HG02870 (cell line): ENCODE measurements at regions not wholly inside any gene's neighbourhood (a gene's known extent, or its start where the extent isn't known, plus 50 kb on each side); places are given as distances from the start of the nearest gene placed in this dataset.

ENCODE experiments used
- ATAC-seq: cut with Tn5 transposase; IDR thresholded peaks from one replicate; pipeline ENCODE4 v1.9.1; 2021; ENCODE audit warnings: mild to moderate bottlenecking, moderate library complexity; ENCODE audit not compliant: unreplicated experiment

DNA sequence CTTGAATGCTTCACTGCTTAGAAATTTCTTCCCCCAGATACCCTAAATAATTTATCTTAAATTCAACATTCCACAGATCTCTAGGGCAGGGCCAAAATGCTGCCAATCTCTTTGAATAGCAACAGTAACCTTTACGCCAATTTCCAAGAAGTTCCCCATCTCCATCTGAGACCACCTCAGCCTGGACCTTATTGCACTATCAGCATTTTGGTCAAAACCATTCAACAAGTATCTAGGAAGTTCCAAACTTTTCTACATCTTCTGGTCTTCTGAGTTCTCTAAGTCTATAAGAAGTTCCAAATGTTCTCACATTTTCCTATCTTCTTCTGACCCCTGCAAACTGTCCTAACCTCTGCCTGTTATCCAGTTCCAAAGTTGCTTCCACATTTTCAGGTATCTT is 1306.9 kb upstream of the SORCS1 start:
- no peak for ATAC-seq

DNA sequence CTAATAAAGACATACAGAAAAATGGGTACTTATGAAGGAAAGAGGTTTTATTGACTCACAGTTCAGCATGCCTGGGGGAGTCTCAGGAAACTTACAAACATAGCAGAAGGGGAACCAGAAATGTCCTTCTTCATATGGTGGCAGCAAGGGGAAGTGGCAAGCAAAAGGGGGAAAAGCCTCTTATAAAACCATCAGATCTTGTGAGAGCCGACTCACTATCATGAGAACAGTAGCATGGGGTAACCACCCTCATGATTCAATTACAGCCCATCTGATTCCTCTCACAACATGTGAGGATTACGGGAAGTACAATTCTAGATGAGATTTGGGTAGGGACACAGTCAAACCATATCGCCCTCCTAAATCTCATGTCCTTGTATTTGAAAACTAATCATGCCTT is 1305.4 kb upstream of the SORCS1 start:
- ATAC-seq = no peak

DNA sequence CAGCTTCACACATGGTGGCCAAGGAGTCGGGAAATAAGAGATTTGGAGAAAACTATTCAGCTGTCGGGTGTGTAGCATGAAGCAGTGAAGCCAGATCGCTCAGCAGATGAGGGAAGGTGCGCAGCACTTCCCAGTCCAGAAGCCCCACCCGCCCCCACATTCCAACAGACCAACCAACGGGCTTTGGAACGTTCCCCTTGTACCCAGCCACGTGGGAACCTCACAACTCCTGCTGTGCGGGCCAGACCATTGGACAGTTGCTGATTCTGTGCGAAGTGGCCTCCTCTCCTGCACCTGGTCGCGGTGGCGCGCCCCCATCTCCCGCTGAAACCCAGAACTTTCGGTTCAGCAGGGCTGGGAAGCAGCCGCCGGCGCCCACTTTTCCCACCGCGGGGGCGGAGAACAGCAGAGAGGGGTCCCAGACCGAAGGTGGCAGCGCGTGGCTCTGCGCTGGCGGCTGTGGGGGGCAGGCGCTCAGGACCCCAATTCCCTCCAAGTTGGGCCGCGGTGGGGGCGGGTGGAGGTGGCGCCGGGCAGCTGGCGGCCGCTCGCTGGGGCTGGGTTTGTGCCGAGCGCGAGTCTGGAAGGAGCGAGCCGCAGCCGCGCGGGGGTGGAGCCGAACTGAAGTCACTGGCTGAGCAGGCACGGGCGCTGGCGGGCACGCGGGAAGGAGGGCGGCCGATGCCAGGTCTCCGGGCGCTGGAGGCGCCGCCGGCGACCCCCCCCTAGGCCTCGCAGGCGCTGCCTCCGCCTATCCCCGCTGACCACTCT is 1301.5 kb upstream of the SORCS1 start:
- no peak for ATAC-seq

DNA sequence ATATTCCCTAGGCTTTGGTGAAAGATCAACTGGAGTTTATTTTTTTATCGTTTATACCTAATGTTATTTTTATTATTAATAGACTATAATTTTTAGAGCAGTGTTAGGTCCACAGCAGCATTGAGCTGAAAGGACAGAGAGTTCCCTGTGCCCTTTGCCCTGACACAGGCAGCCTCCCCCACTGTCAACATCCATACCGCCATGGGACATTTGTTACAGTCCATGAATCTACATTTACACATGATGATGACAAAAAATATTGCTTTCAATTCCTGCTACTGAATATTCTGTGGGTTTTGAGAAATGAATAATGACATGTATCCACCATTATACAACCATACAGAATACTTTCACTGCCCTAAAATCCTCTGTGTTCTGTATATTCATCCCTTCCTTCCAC is 1297.5 kb upstream of the SORCS1 start:
- no peak for ATAC-seq

DNA sequence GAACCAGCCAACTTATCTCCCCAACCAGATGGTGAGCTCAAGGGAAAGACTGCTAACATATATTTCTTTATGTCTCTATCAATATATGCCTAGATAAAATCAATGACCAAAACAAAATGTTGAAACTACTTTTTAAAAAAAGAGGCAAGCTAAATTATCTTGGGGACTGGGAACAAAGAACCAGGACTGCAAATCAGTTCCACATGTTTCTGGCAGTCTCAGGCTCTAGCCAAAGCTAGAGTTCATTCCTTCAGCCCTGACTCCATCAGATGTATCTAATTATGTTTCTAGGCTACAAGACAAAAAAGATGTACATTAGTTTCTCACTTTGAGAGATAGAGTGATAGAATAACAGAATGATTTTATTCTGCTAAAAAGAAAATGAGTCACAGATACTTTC is 1290.3 kb upstream of the SORCS1 start:
- no peak for ATAC-seq

DNA sequence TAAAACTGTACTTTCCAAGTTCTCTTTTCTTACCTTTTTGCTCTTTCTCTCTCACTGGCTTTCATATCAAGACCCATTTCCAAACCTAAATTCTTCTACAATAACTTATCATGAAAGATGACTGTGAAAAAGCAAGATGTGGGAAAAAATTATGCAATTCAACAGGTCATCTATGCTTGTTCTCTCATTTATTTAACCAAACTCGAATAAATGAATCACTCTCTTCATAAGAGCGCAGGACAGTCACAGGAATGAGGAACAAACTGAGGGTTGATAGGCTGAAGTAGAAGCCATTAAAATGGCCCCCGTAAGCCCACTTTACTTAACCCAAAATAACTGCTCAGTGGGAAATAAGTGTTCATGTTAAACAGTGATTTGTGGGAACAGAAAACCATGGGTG is 1289.7 kb upstream of the SORCS1 start:
- ATAC-seq = no peak

DNA sequence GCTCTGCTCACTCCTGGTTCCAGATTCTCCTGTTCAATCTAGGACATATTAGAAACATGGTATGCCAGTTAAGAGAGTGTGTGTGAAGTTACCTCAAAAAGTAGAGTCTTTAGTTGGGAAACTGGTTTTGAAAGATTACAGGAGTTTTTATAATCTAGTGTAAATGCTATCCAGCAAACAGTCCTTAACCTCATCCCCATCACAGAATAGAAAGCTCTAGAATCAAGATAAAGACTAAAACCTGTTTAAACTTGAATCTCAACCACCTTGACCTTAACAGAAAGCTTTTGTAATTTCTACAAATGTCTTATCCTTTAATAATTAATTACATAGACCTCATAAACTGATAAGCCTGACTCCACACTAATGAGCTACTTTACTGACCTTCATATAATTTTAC is 1288.7 kb upstream of the SORCS1 start:
- no peak for ATAC-seq

DNA sequence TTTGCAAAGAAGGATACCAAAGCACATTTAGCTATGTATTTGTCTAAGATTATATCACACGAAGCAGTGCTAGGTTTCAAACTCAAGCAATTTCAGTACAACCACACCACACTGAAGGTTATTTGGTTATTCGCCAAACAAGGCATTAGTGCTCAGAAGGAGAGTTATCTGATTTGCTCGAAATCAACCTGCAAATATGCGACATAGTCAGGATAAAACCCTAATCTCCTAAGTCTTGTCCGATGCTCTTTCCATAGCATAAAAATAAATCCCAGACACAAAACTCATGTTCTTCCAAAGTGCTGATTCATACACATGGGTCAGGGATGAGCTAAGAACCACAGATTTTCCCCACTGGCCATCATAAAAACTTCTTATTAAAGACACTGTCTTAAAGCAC is 1288.0 kb upstream of the SORCS1 start:
- no peak for ATAC-seq

DNA sequence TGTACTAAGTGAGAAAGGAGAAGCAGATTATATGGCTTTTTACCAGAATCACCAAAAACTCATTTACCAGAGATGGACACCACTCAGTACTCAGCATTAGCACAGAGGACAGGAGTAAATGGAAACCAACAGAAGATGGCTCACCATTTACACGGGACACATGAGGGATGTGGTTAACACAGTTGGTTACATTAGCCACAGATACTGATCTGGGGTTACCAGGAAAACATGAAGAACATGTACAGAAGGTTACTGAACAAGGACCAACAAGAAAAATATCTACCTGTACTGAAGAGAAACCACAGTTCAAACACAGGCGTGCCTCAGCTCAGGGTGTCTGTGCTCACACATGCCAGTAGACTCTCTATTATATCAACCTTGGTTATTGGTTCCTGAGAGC is 1285.8 kb upstream of the SORCS1 start:
- no peak for ATAC-seq

DNA sequence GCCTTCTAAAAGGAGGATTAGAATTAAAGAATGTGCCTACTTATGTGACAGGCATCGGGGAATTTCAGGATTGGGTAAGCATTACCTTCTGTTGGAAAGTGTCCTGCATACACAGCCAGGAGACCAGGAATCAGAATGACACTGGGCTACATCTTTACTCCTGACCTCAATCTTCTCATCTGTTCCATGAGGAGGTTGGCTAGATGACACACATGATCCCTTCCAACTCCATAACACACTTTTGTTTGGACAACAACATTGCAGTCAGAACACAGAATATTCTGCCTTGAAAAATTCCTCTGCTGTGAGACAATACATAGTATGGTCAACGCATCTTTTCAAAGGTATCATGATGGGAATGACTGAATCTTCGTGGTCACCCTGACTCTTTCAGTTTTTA is 1281.2 kb upstream of the SORCS1 start:
- no peak for ATAC-seq

DNA sequence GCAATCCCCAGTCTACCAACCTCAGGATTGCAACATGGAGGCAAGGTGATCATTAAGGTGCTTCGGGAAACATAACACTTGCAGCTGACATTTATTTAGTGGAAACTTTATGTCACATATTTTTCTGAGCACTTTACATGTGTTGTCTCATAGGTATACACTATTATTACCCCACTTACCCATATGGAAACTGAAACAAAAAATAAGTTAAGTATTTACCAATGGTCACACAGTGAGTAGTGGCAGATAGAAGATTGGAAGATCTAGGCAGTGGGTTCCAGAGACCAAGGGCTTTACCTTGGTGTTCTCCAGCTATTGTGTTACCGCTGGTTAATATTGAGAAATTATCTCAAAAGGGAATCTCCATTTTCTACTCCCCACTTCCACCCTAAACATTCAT is 1279.1 kb upstream of the SORCS1 start:
- ATAC-seq = no peak

DNA sequence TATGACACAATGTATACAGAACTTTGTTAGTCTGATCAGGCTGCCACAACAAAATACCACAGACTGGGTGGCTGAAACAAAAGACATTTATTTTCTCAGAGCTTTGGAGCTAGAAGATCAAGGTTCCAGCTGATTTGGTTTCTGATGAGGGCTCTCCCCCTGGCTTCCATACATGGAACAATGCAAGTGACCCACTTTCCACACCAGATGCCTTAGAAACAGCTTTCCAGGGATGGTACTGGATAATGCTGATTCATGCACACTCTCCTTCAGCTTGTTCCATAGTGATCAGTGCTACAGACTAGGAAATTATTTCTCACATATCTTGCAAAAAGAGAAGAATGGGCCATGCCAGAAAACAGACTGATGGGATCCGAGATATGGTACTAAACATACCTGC is 1274.9 kb upstream of the SORCS1 start:
- ATAC-seq = no peak

DNA sequence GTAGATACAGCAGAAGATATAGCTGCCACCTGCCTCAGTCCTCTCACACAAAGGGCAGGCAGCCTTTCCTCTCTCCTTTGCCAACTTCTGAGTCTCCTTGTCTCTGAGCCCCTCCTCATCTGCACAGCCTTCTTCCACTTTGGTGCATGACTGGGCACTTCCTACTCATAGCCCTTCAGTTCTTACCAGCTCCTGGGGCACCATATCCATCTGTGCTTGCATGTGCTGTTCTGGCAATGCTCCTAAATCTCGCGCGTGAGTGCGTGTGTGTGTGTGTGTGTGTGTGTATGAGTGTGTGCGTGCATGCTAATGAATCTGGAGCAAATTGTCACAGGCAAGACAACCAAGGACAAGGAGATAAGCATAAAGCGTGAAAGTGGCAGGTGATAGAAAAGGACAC is 1271.6 kb upstream of the SORCS1 start:
- ATAC-seq = no peak

DNA sequence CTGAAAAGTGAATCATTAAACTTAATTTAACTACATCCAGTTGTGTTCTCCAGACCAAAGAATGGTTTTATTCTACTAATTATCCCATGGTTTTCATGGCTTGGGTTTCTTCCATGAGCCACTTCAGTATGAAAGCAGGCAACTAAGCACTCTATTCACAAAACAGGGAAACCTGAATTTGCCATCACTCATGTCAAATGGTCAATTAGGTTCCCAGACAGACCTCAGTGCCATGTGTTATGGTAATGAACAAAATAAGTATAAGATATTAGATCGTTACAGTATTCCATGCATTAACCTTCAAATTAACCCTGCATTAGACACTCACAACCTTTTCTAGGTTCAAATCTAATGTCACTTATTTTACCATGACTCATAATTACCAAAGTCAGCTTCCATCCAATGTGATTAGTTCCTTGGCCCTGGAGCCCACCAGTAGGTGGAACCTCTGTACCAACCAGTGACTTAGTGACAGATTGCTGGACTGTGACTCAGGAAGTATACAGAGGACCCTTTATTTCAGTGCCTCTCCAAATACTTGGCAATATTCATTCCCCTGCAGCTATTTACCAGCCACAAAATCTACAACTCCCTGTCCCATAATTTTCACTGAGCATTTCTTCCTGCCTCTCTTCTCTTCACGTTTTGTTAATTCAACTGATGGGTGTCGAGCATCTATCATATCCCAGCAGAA is 1270.2 kb upstream of the SORCS1 start:
- no peak for ATAC-seq

DNA sequence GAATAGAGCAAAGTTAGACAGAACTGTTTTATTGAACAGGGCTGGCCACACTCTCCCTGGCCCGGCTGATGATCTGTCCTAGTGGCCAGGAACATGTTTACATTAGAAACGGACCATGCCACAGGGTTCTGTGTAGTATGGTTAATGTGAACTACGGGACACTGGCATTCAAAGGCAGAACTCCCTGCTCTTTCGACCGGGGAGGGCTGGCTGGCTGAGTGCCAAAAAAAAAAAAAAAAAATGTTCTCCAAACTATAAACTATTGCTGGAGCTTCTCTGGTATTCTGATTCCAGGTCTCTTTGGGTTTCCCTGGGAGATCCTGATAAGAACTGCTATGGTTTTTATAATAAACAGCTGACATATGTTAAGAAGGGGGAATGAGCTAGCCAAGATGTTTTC is 1262.6 kb upstream of the SORCS1 start:
- ATAC-seq = no peak

DNA sequence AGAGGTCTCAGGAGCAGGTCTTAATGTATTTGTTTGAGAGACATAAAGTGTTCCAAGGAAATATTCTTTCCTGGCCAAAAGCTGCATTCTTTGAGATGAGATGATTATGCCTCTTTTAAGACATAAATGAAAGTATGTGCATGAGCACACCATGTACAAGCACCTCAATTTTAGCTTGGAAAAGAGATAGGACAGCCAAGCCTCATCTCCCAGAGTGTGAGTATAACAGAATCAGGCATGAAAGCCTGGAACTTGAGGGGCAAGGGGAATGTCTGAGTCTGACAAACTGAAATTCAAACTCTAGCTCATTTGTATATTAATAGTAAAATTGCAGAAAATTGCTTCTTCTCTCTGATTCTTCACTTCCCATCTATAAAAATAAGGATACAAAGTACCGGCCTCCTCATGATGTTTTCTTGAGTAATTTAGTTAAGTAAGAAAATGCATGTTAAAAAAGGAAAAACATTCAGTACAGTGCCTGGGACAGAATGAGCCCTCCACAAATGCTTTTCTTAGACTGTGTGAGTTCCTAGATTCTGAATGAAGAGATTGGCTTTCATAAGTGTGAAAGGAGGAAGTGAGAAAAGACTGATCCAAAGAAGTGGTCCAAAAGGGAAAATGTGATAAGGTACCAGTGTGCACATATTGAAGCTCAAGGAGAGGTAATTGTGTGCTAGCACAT is 1260.9 kb upstream of the SORCS1 start:
- no peak for ATAC-seq

DNA sequence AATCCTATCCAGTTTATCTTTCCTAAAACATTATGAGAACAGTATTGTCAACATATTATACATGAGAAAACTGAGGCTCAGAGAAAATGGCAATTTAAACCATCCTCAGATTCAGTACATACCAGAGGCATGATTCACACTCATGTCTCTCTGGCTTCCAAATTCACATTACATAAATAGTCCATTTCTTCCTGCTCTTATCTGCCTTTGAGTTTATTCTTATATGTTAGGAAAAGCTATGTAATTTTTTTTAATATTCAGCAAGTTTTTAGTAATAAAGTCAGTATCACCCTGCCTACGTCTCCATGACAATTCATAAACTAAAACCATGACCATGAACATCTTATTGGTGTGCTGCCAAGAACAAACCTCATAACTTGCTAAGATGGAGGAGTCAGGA is 1260.2 kb upstream of the SORCS1 start:
- no peak for ATAC-seq

DNA sequence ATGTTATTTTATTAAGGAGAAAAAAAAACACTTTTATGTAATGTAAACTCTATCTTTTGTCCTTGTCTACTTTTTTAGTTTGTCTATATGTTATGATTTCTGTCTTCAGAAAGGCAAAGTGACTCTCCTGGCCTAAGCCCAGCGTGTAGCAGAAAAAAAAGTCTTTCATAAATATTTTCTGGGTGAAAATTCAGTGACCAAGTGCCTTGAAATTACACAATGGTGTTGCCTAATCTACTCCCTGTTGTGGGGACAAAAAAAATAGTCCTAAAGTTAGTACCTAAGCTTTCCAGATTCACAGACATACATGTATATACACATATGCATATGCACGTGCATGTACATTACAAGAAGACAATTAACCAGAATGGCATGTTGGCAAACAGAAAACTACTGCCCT is 1257.8 kb upstream of the SORCS1 start:
- no peak for ATAC-seq

DNA sequence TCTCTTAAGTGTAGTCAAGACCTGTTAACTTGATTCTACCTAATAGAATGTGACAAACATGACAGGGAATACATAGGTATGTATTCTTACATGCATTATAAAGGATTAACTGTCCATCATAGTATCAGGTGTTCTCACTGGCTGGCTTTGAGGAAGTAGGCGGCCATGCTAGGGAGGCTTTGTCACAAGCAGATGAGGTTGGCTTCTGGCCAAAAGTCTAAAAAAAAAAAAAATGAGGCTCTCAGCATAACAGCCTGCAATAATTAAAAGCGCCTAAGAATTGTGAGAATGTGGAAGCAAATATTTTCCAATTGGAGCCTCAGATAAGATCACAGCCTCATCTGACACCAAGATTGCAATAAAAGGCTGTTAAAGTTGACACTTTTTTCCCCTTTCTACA is 1256.8 kb upstream of the SORCS1 start:
- no peak for ATAC-seq

DNA sequence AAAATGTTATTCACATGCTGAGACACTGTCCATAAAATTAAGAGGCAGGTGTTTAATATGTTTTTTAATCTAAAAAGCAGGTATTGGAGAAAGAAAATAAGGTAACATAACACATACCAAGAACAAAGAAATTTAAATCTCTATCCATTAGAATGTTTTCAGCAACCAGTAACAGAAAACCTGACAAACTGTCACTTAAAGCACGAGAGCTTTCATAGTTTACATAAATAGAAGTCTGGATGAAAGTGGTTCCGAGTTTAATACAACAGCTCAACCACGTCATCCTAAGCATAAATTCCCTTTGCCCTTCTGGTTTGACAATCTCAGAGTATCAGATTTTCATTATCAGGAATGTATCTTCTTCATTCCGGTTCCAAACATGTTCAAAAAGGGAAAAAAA is 1249.4 kb upstream of the SORCS1 start:
- ATAC-seq = no peak

DNA sequence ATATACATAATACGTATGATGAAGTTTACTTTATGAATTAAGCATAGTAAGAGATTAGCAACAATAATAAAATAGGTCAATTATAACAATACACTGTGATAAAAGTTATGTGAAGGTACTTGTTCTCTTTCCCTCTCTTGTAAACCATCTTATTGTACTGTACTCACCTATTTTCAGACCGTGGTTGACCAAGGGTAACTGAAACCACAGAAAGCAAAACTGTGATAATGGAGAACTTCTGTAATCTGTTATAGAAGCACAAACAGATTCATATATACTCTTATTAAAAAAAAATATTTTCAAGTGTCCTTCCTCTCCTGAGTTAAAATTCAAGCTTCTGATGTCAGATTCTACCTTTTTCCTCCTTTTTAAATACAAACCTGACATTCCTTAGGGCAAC is 1247.8 kb upstream of the SORCS1 start:
- ATAC-seq = no peak

DNA sequence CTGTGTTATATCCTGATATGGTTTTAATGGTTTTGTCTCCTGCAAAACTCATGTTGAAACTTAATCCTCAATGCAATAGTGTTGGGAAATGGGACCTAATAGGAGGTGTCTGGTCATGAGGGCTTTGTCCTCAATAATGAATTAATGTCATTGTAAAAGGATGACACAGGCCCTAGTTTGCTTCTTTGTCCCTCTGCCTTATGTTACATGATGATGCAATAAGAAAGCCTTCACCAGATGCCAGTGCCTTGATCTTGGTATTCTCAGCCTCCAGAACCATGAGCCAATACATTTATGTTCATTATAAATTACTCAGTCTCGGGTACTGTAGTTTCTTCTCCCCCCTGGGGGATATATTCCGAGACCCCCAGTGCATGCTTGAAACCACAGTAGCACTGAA is 1247.4 kb upstream of the SORCS1 start:
- no peak for ATAC-seq
